ENCODE measurements at regions not wholly inside any gene's neighbourhood (a gene's known extent, or its start where the extent isn't known, plus 50 kb on each side); places are given as distances from the start of the nearest gene placed in this dataset.

- TF ChIP-seq, protein P1, sequence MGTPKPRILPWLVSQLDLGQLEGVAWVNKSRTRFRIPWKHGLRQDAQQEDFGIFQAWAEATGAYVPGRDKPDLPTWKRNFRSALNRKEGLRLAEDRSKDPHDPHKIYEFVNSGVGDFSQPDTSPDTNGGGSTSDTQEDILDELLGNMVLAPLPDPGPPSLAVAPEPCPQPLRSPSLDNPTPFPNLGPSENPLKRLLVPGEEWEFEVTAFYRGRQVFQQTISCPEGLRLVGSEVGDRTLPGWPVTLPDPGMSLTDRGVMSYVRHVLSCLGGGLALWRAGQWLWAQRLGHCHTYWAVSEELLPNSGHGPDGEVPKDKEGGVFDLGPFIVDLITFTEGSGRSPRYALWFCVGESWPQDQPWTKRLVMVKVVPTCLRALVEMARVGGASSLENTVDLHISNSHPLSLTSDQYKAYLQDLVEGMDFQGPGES (IDR thresholded peaks at IDR 0.05; ENCODE audit: low read depth, low read length): no peak
Observed at GRCh38 chr5:56454219-56454862, 221.2 kb upstream of the ANKRD55 start (continued).

- no peaks in the 10 kb centered on the region for H3K36me3 ChIP-seq (replicated peaks in 1 of 2; ENCODE audit: control insufficient read depth in 1 of 2, insufficient read depth in 2 of 2, low read length in 1 of 2)
- H3K27ac ChIP-seq (ENCODE audit: low read depth in 2 of 2, low read length in 1 of 2): no peak overlapping the region
- H2AFZ ChIP-seq (ENCODE audit: low read depth): no peak overlapping the region
- DNase-seq: no peak
- ChIA-PET POLR2A (no interaction called here), CTCF (no interaction called here)
- H3K79me2 ChIP-seq (ENCODE audit: insufficient read depth): no peaks in the 10 kb centered on the region
- WGBS (ENCODE audit: low lambda C conversion rate): 81% methylated on average over 7 of the region's 7 CpGs
- no peaks in the 10 kb centered on the region for H3K27me3 ChIP-seq (ENCODE audit: insufficient read depth)
- H3K4me2 ChIP-seq: no peak overlapping the region
- peaks cover 0 to 29% of the 10 kb centered on the region in 2 experiments; a peak in 1 of 4 replicates for H3K4me1 ChIP-seq (ENCODE audit: control insufficient read depth in 1 of 2, insufficient read depth in 2 of 2, low read depth in 1 of 2, low read length in 1 of 2)
- TF ChIP-seq FOSL2 (IDR thresholded peaks at IDR 0.05; ENCODE audit: borderline replicate concordance, low read depth) (no peak), TEAD4 (IDR thresholded peaks at IDR 0.05; ENCODE audit: borderline replicate concordance, insufficient read depth) (no peak), NFIC (IDR thresholded peaks at IDR 0.05; ENCODE audit: borderline replicate concordance) (no peak), GABPA (IDR thresholded peaks at IDR 0.05; ENCODE audit: low read depth) (no peak), RFX5 (IDR thresholded peaks at IDR 0.05; ENCODE audit: low read length) (no peak), MXI1 (IDR thresholded peaks at IDR 0.05; ENCODE audit: low read depth, low read length) (no peak), PBX3 (IDR thresholded peaks at IDR 0.05) (no peak), RCOR1 (IDR thresholded peaks at IDR 0.05; ENCODE audit: low read length) (no peak), MEF2A (IDR thresholded peaks at IDR 0.05; ENCODE audit: borderline replicate concordance, low read depth) (no peak), FOXM1 (IDR thresholded peaks at IDR 0.05; ENCODE audit: low read depth) (no peak), NRF1 (IDR thresholded peaks at IDR 0.05; ENCODE audit: low read depth, low read length) (no peak), REST (IDR thresholded peaks at IDR 0.05; ENCODE audit: low read depth, low read length) (no peak), CHD2 (IDR thresholded peaks at IDR 0.05; ENCODE audit: low read length, partially characterized antibody) (no peak), TAF1 (IDR thresholded peaks at IDR 0.05; ENCODE audit: borderline replicate concordance, low read depth, low read length) (no peak), SMC3 (IDR thresholded peaks at IDR 0.05; ENCODE audit: low read depth, low read length) (no peak)
- TF ChIP-seq, protein P2, sequence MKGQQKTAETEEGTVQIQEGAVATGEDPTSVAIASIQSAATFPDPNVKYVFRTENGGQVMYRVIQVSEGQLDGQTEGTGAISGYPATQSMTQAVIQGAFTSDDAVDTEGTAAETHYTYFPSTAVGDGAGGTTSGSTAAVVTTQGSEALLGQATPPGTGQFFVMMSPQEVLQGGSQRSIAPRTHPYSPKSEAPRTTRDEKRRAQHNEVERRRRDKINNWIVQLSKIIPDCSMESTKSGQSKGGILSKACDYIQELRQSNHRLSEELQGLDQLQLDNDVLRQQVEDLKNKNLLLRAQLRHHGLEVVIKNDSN (IDR thresholded peaks at IDR 0.05; ENCODE audit: borderline replicate concordance, low read depth): no peak
- TF ChIP-seq, protein P3, sequence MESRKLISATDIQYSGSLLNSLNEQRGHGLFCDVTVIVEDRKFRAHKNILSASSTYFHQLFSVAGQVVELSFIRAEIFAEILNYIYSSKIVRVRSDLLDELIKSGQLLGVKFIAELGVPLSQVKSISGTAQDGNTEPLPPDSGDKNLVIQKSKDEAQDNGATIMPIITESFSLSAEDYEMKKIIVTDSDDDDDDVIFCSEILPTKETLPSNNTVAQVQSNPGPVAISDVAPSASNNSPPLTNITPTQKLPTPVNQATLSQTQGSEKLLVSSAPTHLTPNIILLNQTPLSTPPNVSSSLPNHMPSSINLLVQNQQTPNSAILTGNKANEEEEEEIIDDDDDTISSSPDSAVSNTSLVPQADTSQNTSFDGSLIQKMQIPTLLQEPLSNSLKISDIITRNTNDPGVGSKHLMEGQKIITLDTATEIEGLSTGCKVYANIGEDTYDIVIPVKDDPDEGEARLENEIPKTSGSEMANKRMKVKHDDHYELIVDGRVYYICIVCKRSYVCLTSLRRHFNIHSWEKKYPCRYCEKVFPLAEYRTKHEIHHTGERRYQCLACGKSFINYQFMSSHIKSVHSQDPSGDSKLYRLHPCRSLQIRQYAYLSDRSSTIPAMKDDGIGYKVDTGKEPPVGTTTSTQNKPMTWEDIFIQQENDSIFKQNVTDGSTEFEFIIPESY (IDR thresholded peaks at IDR 0.05; ENCODE audit: borderline replicate concordance, low read depth): no peak
- TF ChIP-seq, protein P4, sequence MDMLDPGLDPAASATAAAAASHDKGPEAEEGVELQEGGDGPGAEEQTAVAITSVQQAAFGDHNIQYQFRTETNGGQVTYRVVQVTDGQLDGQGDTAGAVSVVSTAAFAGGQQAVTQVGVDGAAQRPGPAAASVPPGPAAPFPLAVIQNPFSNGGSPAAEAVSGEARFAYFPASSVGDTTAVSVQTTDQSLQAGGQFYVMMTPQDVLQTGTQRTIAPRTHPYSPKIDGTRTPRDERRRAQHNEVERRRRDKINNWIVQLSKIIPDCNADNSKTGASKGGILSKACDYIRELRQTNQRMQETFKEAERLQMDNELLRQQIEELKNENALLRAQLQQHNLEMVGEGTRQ (IDR thresholded peaks at IDR 0.05; ENCODE audit: borderline replicate concordance, low read depth, low read length): no peak
- H3K4me3 ChIP-seq (ENCODE audit: low read depth in 2 of 2, low read length in 1 of 2): no peak overlapping the region
- no peaks in the 10 kb centered on the region for H3K9me3 ChIP-seq
- H3K9me2 ChIP-seq: no peaks in the 10 kb centered on the region
- no peaks in the 10 kb centered on the region for H4K20me1 ChIP-seq (ENCODE audit: insufficient read depth)
- no peaks in the 10 kb centered on the region for H3F3A ChIP-seq (replicated peaks; ENCODE audit: insufficient read depth)
- H3K9ac ChIP-seq: no peak overlapping the region
Observed at GRCh38 chr5:56451742-56452141, 218.6 kb upstream of the ANKRD55 start.
